GM21447 (cell line): ENCODE measurements at regions not wholly inside any gene's neighbourhood (a gene's known extent, or its start where the extent isn't known, plus 50 kb on each side); places are given as distances from the start of the nearest gene placed in this dataset.

ENCODE experiments used
- ATAC-seq: cut with Tn5 transposase; IDR thresholded peaks from one replicate; pipeline ENCODE4 v1.9.1; 2021; ENCODE audit not compliant: unreplicated experiment

- no peak for ATAC-seq
Measured at GRCh38 chr13:74820809-74821208, 661.2 kb downstream of the TBC1D4 start.

GRCh38 chr13:74819549-74819948 is 662.4 kb downstream of the TBC1D4 start:
- ATAC-seq: no peak

GRCh38 chr13:74816737-74817136 is 665.2 kb downstream of the TBC1D4 start:
- ATAC-seq: no peak

DNA sequence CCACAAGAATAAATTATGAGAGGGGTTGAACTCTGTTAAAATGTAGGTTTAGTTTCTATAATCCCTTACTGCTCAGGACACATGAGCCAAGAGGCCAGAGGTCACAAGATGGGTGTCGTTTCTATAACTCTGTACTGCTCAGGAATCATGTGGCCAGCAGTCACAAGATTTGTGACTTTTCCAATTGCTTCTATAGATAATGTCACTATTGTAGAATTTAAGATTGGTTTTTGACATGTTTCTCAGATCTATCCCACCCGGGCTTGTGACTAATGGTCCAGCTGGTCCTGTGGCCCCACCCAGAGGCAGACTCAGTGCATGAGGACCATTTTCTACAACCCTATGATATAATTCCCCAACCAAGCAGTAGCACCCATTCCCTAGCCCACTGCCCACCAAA is 662.0 kb upstream of the KLF12 start:
- ATAC-seq: no peak

GRCh38 chr13:74795526-74795925 is 661.3 kb upstream of the KLF12 start:
- ATAC-seq: no peak

GRCh38 chr13:74794582-74794981 is 660.4 kb upstream of the KLF12 start:
- no peak for ATAC-seq

- no peak for ATAC-seq
Measured at GRCh38 chr13:74794147-74794546, 659.9 kb upstream of the KLF12 start.

DNA sequence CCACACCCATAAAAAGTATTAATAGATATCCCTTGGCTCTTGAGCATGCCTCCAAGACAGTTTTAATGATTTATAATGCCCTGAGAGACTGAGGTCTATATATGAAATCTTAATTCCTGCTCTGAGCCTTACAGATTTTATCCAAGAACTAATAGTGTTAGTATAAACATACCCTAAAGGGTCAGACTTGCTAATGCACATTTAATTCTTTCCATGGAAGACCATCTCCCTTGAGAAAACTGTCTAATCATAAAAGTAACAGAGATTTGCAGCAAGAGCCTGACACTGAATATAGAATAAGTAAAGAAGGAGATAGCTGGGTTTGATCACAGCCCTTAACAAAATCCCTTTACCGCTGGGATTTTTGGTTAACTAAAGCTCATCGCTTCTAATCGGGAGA is 650.8 kb upstream of the KLF12 start:
- no peak for ATAC-seq

GRCh38 chr13:74778946-74779345 is 644.7 kb upstream of the KLF12 start:
- ATAC-seq: no peak

DNA sequence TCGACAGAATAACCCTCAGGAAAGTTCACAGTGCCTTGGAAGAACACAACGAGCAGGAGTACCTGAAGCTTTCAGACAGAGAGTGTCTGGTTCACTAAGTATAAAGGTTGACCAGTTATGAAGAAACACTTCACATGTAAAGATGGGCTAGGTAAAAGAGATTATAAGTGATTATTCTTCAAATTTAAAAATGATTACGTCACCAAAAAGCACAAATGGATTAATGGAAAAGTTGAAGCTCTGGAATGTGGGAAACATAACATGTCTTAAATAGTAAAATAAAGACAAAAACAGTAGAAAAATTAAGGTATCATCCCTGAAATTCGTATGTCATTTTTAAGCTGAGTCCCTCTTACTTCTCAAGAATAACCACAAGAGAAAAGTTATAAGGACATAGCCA is 643.9 kb upstream of the KLF12 start:
- ATAC-seq: no peak

- ATAC-seq: no peak
Measured at GRCh38 chr13:74774264-74774663, 640.1 kb upstream of the KLF12 start.

DNA sequence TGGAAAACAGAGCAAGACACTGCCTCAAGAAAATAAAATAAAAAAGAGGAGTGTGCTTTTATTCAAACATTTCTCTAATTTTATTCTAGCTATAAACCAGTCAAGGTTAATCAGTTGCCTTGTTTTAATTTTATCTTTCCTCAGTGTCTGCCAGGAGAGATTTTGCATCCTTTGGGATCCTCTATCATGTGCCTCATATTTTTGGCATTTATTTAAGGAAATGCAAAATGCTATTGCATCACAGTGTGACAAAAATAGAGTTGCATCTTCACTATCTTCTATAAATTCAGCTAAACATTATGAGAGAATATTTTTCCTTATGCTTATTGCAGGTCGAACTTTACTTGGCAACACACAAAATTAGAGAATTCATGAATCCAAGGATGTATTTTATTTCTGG is 639.0 kb upstream of the KLF12 start:
- ATAC-seq: no peak

GRCh38 chr13:74771964-74772363 is 637.8 kb upstream of the KLF12 start:
- no peak for ATAC-seq

DNA sequence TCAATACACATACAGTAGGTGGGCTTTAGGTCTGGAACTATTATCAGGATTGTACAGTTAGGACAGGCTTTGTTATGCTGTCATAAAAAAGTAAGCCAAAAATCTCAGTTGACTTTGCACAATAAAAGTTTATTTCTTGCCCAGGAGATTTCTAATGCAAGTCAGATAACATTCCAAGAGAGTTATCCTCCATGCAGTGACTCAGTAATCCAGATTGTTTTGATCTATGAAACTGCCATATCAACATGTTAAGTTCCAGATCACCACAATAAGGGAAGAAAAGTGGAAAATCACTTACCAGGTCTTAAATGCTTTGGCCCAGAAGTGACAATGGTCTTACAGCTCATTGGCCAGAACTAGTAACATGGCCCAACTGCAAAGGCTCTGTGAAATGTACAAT is 636.2 kb upstream of the KLF12 start:
- ATAC-seq: no peak

GRCh38 chr13:74769333-74769732 is 635.1 kb upstream of the KLF12 start:
- no peak for ATAC-seq

- ATAC-seq: no peak
Measured at GRCh38 chr13:74768521-74769085, 634.4 kb upstream of the KLF12 start.

DNA sequence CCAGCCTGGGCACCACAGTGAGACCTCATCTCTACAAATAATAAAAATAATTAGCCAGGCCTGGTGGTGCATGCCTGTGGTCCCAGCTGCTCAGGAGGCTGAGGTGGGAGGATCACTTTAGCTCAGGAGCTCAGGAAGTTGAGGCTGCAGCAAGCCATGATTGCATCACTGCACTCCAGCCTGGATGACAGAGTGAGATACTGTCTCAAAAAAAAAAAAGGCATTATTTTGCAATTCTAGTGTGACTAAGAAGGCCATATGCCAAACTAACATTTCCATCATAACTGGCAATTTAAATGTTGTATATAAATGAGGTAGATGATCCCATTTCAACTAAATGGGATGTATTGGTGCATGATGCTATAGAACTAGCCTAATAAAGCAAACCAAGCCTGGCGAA is 632.8 kb upstream of the KLF12 start:
- no peak for ATAC-seq

DNA sequence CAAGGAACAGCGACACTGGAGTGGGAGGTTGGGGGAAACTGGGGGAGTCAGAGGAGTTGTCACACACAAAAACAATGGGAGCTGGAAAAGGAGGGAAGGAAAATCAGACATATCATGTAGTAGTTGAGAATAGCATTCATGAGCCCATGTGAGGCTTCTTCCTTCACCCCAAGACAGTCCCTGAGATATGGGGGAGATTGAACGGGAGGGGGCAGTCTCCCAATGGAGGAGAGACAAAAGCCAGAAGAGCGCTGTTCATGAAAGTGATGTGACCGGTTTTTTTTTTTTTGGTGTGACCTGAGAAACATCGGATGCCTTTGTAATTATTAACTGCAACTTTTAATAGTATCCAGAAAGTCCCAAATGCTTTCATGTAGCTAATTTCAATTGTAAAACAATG is 631.8 kb upstream of the KLF12 start:
- no peak for ATAC-seq

GRCh38 chr13:74761801-74762757 is 627.9 kb upstream of the KLF12 start:
- no peak for ATAC-seq

DNA sequence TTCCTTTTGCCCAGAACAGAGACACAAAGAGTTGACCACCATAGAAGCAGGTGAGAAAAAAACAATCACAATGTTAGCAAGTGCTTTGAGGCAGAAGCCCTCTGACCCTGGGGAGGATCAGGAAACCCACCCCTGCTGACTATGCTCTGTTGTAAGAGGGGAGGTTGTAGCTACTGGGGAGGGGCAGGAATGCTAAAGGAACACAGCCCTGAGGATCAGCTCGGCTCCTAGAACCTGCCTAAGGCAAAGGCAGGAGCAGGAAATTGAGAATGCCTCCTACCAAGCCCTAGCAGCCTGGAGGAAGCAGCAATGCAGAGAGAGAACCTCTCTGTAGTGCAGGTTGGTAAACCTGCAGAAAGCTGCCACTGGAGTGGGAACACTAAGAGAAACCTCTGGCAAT is 624.0 kb upstream of the KLF12 start:
- ATAC-seq: no peak

GRCh38 chr13:74755065-74755464 is 620.9 kb upstream of the KLF12 start:
- no peak for ATAC-seq

DNA sequence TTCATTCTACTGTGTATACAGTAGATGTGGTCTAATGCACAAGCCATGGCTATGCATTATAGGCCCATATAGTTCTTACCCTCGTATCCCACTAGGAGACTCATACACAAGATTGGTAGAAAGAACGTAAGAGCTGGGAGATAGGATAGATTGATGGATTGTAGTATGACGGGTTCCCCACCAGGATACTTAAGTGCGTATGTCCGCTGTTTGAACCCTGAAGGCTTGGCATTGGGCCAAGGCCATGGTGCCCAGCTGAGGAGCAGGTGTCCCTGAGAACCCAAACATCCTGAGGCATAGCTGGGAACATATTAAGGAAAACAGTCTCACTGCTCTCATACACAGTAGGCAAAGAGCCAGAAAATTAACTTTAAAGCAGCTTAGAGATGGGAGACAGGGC is 617.5 kb upstream of the KLF12 start:
- no peak for ATAC-seq
